GM13977 (cell line): ENCODE measurements at regions not wholly inside any gene's neighbourhood (a gene's known extent, or its start where the extent isn't known, plus 50 kb on each side); places are given as distances from the start of the nearest gene placed in this dataset.

Source experiments
- DNase-seq: peaks from one replicate; pipeline ENCODE4 v3.0.0; 2012; ENCODE audit warnings: low spot score
- in situ Hi-C: fragments of 300-500 bp; cut with MboI; formaldehyde crosslinking; loops from one replicate; pipeline ENCODE4 v1.12.0; 2022; ENCODE audit warnings: low sequenced_read_pairs, low pct_unique_long_range_greater_than_20kb, mixed read lengths, inconsistent platforms; ENCODE audit not compliant: unreplicated experiment
- TF ChIP-seq, protein P1 (sequence below): IDR thresholded peaks from 2 replicates; pipeline ENCODE4 v1.5.1; 2012; ENCODE audit warnings: mild to moderate bottlenecking, control low read depth; ENCODE audit not compliant: insufficient read depth; ENCODE audit errors: extremely low read depth, missing control alignments

DNA sequence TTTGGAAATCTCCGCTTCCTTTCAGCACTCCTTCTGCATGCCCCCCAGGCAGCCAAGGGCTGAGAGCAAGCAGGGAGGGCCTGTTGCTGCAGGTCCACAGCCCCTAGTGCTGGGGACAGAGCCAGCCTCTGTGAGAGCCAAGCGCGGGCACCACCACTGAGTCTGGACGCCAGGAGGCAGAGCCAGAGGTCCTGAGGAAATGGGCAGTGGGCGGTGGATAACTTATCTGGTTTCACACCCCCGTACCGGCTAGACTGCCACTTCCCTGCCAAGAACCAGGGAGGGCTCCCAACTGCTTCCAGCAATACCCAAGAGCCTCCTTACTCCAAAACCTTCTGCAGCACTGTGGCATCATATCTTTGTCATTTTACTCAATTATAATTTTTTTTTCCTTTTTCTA is 141.6 kb upstream of the IGF1R start:
- in situ Hi-C loops: loop anchor here (25.0 kb wide), 1 partner anchor 556 kb away; no protein-coding TSS in a partner anchor
- TF ChIP-seq, protein P1, sequence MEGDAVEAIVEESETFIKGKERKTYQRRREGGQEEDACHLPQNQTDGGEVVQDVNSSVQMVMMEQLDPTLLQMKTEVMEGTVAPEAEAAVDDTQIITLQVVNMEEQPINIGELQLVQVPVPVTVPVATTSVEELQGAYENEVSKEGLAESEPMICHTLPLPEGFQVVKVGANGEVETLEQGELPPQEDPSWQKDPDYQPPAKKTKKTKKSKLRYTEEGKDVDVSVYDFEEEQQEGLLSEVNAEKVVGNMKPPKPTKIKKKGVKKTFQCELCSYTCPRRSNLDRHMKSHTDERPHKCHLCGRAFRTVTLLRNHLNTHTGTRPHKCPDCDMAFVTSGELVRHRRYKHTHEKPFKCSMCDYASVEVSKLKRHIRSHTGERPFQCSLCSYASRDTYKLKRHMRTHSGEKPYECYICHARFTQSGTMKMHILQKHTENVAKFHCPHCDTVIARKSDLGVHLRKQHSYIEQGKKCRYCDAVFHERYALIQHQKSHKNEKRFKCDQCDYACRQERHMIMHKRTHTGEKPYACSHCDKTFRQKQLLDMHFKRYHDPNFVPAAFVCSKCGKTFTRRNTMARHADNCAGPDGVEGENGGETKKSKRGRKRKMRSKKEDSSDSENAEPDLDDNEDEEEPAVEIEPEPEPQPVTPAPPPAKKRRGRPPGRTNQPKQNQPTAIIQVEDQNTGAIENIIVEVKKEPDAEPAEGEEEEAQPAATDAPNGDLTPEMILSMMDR: no peak
- no peak for DNase-seq

DNA sequence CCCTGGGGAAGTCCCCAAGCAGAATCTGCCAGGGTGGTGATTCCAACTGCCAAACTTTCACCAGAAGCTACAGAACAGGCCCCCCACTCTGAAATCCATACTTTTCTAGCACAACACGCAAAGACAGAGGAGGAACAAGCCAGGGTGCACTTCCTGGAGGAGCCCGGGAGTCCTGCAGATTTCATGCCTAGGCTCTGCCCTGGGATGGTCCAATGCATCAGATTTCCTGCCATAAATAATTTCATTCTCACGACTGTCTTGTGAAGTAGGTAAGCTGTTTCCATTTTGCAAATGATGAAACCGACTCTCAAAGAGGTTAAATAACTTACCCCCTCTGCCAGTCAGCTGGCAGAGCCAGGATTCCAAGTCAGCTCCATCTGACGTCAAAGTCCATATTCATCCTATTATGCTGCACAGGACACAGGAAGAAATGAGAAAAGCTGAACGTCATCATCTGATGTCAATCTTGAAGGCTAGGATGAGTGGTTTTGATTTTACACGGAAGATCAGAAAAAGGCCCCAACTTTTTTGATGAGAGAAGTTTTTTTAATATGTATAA is 134.8 kb upstream of the IGF1R start:
- TF ChIP-seq, protein P1: no peak
- in situ Hi-C loops: loop anchor here (25.0 kb wide), 1 partner anchor 549 kb away; no protein-coding TSS in a partner anchor
- no peak for DNase-seq

DNA sequence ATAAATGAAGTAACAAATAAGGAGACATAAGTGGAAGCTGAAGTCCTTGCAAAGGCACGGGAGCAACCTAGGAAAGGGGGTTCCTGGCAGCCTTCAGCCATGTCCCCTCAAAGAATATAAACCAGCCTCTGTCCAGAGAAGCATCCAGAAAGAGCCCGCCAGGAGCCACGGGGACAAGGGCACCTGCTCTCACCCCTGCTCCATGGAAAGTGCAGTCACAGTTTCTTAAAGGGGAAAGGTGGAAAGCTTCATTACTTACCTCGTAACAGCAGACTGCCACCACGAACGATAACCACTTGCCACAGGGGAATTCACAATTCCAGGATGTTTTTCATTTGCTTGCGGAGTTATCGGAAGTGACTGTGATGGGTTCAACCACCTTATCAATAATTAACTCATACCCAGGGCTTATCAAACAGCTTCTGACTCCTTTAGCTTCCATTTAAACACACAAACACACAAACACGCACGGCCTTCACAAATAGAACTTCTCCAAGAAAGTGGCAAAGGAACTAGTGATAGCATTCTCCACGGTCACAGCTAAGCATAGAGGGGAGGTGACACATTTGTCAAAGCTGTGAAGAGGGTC is 134.2 kb upstream of the IGF1R start:
- TF ChIP-seq, protein P1: no peak
- in situ Hi-C loops: loop anchor here (25.0 kb wide), 1 partner anchor 548 kb away; no protein-coding TSS in a partner anchor
- no peak for DNase-seq

- DNase-seq: peak; percentile 80
- TF ChIP-seq, protein P1: peak; percentile 64
- in situ Hi-C loops: loop anchor here (25.0 kb wide), 1 partner anchor 543 kb away; no protein-coding TSS in a partner anchor
These were observed 129.3 kb upstream of the IGF1R start for GRCh38 chr15:98518823-98519561.

DNA sequence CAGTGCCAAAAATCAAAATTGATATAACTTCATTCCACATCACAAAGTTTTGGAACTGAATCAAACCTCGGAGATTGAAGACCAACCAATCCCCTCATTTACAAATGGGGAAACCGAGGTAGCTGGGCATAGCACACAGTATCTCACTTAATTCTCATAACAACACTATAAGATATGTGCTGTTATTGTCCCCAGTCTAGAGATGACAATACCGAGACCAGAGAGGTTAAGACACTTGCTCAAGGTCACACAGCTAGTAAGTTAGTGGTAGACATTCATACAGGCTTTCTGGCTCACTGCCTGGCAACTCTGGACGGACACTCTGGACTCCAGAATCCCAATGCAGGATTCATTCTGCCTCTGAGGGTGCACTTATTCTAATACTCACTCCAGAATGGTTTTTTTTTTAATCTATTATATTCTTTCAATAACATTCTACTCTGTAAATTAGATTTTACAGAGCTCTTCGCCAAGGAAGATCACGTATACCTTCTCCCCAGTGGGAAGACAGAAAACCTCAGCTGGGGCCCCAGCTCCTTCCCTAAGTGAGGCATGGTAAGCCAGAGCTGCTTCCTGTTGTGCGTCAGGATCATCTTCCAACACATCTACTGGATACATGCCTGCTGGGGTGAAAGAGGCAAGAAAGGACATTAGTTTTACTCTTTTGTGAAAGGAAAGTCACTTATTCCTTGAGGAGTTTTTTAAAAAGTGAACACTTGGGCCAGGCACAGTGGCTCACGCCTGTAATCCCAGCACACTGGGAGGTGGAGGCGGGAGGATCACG is 128.4 kb upstream of the IGF1R start:
- no peak for DNase-seq
- in situ Hi-C loops: loop anchor here (10.0 to 25.0 kb wide), 2 partner anchors 135 to 542 kb away; no protein-coding TSS in a partner anchor
- TF ChIP-seq, protein P1: no peak

GRCh38 chr15:98522127-98522526 is 126.2 kb upstream of the IGF1R start:
- in situ Hi-C loops: loop anchor here (10.0 to 25.0 kb wide), 2 partner anchors 133 to 540 kb away; no protein-coding TSS in a partner anchor
- no peak for DNase-seq
- TF ChIP-seq, protein P1: no peak
